ENCODE measurements at regions not wholly inside any gene's neighbourhood (a gene's known extent, or its start where the extent isn't known, plus 50 kb on each side); places are given as distances from the start of the nearest gene placed in this dataset.

DNA sequence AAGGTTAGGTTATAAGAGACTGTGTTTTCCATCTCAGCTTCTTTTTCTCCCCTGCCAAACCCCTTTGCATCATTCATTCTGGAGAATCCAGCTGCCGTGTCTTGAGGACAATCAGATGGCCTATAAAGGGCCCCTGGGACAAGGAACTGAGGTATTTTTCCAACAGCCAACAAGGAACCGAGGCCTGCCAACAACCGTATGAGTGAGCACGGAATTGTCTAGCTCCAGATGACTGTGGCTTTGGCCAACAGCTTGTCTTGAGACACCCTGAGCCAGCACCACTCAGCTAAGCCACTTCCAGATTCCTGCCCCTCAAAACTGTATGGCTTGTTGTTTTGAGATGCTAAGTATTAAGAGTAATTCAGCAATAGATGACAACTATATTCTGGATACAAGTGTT, 433.7 kb upstream of the HSF2 start:
- 79% methylated on average over 4 of the region's 4 CpGs for WGBS
- no peaks in the 10 kb centered on the region for H3K36me3 ChIP-seq (ENCODE audit: control insufficient read depth in 4 of 4, insufficient read depth in 3 of 4, low read depth in 1 of 4, low read length in 3 of 4)
- no peak overlapping the region for H3K4me3 ChIP-seq (ENCODE audit: low read depth in 1 of 3, low read length in 3 of 3)
- no peaks in the 10 kb centered on the region for H3K27me3 ChIP-seq (ENCODE audit: control insufficient read depth in 4 of 4, insufficient read depth in 4 of 4, low read length in 3 of 4)
- no peak for DNase-seq (ENCODE audit: low spot score)
- TF ChIP-seq SP1 (IDR thresholded peaks at IDR 0.05): no peak
- TF ChIP-seq NR2F2 (IDR thresholded peaks at IDR 0.05): no peak
- no peaks in the 10 kb centered on the region for H3K4me1 ChIP-seq (ENCODE audit: control insufficient read depth in 4 of 4, insufficient read depth in 4 of 4, low read length in 3 of 4)
- no peak overlapping the region for H3K27ac ChIP-seq (ENCODE audit: low read depth in 1 of 2, low read length in 2 of 2)
- no peak overlapping the region for H3K9ac ChIP-seq (ENCODE audit: low read depth in 1 of 2, low read length in 2 of 2)
- no peaks in the 10 kb centered on the region for H3K9me3 ChIP-seq (ENCODE audit: control insufficient read depth in 4 of 4, low read length in 3 of 4)

- no peak for DNase-seq (ENCODE audit: low spot score)
- Histone ChIP-seq H3K9me3 (ENCODE audit: control insufficient read depth in 4 of 4, low read length in 3 of 4) (no peaks in the 10 kb centered on the region), H3K27me3 (ENCODE audit: control insufficient read depth in 4 of 4, insufficient read depth in 4 of 4, low read length in 3 of 4) (no peaks in the 10 kb centered on the region), H3K4me1 (ENCODE audit: control insufficient read depth in 4 of 4, insufficient read depth in 4 of 4, low read length in 3 of 4) (no peaks in the 10 kb centered on the region), H3K27ac (ENCODE audit: low read depth in 1 of 2, low read length in 2 of 2) (no peak overlapping the region), H3K9ac (ENCODE audit: low read depth in 1 of 2, low read length in 2 of 2) (no peak overlapping the region), H3K36me3 (ENCODE audit: control insufficient read depth in 4 of 4, insufficient read depth in 3 of 4, low read depth in 1 of 4, low read length in 3 of 4) (no peaks in the 10 kb centered on the region), H3K4me3 (ENCODE audit: low read depth in 1 of 3, low read length in 3 of 3) (no peak overlapping the region)
- 66% methylated on average over 2 of the region's 2 CpGs for WGBS
- TF ChIP-seq CTCF (IDR thresholded peaks at IDR 0.05; ENCODE audit: low read depth, low read length, missing input control): no peak
- TF ChIP-seq, protein P1, sequence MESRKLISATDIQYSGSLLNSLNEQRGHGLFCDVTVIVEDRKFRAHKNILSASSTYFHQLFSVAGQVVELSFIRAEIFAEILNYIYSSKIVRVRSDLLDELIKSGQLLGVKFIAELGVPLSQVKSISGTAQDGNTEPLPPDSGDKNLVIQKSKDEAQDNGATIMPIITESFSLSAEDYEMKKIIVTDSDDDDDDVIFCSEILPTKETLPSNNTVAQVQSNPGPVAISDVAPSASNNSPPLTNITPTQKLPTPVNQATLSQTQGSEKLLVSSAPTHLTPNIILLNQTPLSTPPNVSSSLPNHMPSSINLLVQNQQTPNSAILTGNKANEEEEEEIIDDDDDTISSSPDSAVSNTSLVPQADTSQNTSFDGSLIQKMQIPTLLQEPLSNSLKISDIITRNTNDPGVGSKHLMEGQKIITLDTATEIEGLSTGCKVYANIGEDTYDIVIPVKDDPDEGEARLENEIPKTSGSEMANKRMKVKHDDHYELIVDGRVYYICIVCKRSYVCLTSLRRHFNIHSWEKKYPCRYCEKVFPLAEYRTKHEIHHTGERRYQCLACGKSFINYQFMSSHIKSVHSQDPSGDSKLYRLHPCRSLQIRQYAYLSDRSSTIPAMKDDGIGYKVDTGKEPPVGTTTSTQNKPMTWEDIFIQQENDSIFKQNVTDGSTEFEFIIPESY (IDR thresholded peaks at IDR 0.05): no peak
- TF ChIP-seq JUND (IDR thresholded peaks at IDR 0.05): no peak
- no peak for TF ChIP-seq NR2F2 (IDR thresholded peaks at IDR 0.05)
- TF ChIP-seq, protein P2, sequence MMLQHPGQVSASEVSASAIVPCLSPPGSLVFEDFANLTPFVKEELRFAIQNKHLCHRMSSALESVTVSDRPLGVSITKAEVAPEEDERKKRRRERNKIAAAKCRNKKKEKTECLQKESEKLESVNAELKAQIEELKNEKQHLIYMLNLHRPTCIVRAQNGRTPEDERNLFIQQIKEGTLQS (IDR thresholded peaks at IDR 0.05): no peak
- TF ChIP-seq TAF1 (conservative IDR thresholded peaks at IDR 0.05): no peak
- TF ChIP-seq HNF4A (conservative IDR thresholded peaks at IDR 0.05): no peak
- TF ChIP-seq RAD21 (IDR thresholded peaks at IDR 0.05): no peak
- no peak for TF ChIP-seq RXRA (IDR thresholded peaks at IDR 0.05)
- TF ChIP-seq YY1 (IDR thresholded peaks at IDR 0.05): no peak
- TF ChIP-seq FOXA1 (IDR thresholded peaks at IDR 0.05): no peak
- no peak for TF ChIP-seq HNF4G (IDR thresholded peaks at IDR 0.05)
- TF ChIP-seq, protein P3, sequence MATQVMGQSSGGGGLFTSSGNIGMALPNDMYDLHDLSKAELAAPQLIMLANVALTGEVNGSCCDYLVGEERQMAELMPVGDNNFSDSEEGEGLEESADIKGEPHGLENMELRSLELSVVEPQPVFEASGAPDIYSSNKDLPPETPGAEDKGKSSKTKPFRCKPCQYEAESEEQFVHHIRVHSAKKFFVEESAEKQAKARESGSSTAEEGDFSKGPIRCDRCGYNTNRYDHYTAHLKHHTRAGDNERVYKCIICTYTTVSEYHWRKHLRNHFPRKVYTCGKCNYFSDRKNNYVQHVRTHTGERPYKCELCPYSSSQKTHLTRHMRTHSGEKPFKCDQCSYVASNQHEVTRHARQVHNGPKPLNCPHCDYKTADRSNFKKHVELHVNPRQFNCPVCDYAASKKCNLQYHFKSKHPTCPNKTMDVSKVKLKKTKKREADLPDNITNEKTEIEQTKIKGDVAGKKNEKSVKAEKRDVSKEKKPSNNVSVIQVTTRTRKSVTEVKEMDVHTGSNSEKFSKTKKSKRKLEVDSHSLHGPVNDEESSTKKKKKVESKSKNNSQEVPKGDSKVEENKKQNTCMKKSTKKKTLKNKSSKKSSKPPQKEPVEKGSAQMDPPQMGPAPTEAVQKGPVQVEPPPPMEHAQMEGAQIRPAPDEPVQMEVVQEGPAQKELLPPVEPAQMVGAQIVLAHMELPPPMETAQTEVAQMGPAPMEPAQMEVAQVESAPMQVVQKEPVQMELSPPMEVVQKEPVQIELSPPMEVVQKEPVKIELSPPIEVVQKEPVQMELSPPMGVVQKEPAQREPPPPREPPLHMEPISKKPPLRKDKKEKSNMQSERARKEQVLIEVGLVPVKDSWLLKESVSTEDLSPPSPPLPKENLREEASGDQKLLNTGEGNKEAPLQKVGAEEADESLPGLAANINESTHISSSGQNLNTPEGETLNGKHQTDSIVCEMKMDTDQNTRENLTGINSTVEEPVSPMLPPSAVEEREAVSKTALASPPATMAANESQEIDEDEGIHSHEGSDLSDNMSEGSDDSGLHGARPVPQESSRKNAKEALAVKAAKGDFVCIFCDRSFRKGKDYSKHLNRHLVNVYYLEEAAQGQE (IDR thresholded peaks at IDR 0.05): no peak
- TF ChIP-seq, protein P4, sequence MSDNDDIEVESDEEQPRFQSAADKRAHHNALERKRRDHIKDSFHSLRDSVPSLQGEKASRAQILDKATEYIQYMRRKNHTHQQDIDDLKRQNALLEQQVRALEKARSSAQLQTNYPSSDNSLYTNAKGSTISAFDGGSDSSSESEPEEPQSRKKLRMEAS (IDR thresholded peaks at IDR 0.05): no peak
Observed at GRCh38 chr6:121967631-121968030, 431.8 kb upstream of the HSF2 start.

All from liver (tissue), 8 donors.